ENCODE measurements at regions not wholly inside any gene's neighbourhood (a gene's known extent, or its start where the extent isn't known, plus 50 kb on each side); places are given as distances from the start of the nearest gene placed in this dataset.
A peak's percentile ranks its signal among the peaks of the same experiment; 100 is the strongest.

GRCh38 chr5:142472306-142472951 is 147.6 kb upstream of the SPRY4 start:
- Histone ChIP-seq H3K9me3 (replicated peaks; ENCODE audit: control insufficient read depth, insufficient read depth, low read depth, low read length) (no peaks in the 10 kb centered on the region), H3K9ac (ENCODE audit: insufficient read depth in 1 of 2, low read depth in 2 of 2, low read length in 2 of 2) (peak overlapping the region in 1 of 2 experiments; percentile 48; a peak in 1 of 4 replicates), H3K4me3 (no peak overlapping the region), H3K9me1 (ENCODE audit: control insufficient read depth, insufficient read depth, low read length) (no peaks in the 10 kb centered on the region), H3K4me2 (ENCODE audit: insufficient read depth, low read length) (peak overlapping the region; percentile 35), H3K4me1 (replicated peaks in 1 of 2; ENCODE audit: control insufficient read depth in 2 of 2, insufficient read depth in 2 of 2, low read length in 2 of 2) (peaks cover 0 to 16% of the 10 kb centered on the region in 2 experiments; a peak in 3 of 5 replicates), H3K27ac (ENCODE audit: extremely low read depth, low read depth, low read length) (peak overlapping the region; percentile 84), H4K20me1 (replicated peaks; ENCODE audit: control insufficient read depth, insufficient read depth, low read length) (no peaks in the 10 kb centered on the region), H3K36me3 (ENCODE audit: control insufficient read depth, insufficient read depth, low read length) (no peaks in the 10 kb centered on the region), H2AFZ (ENCODE audit: low read depth, low read length) (peak overlapping the region; percentile 77), H3K27me3 (ENCODE audit: control insufficient read depth in 2 of 2, insufficient read depth in 2 of 2, low read length in 2 of 2) (no peaks in the 10 kb centered on the region), H3K79me2 (ENCODE audit: control insufficient read depth, insufficient read depth, low read length) (no peaks in the 10 kb centered on the region)
- in situ Hi-C loops (cut with MboI) (no loop called here), intact Hi-C loops (cut with micrococcal nuclease) (loop anchor here (2.0 kb wide), 1 partner anchor 26 kb away; no protein-coding TSS in a partner anchor)
- 29% methylated on average over 7 of the region's 7 CpGs for WGBS (ENCODE audit: insufficient coverage, low coverage, missing lambda C conversion rate)
- POLR2A ChIA-PET: interaction anchor here (0.6 to 1.4 kb wide), 11 partner anchors 9 to 349 kb away, joined by 3 to 5 read pairs (median 4); partner anchors contain the start of gene SPRY4
- CTCF ChIA-PET (ENCODE audit: low intra/inter-chr PET ratio): no interaction called here
- peak; percentile 98 for ATAC-seq
- DNase-seq (ENCODE audit: extremely low read depth in 1 of 4, low spot score in 3 of 4): peak; percentile 40 to 79 (median 64)
- FAIRE-seq: peak; percentile 87
- BruUV-seq (replicated peaks): no TSS peak
- TF ChIP-seq E2F1 (CRISPR knock-in tag; IDR thresholded peaks at IDR 0.05) (no peak), TCF15 (CRISPR knock-in tag; IDR thresholded peaks at IDR 0.05) (no peak), MXI1 (IDR thresholded peaks at IDR 0.05; ENCODE audit: low read depth, low read length) (no peak), NRF1 (conservative IDR thresholded peaks at IDR 0.05 in 1 of 2, IDR thresholded peaks at IDR 0.05 in 1 of 2) (peak; percentile 68 to 75), PURB (CRISPR knock-in tag; IDR thresholded peaks at IDR 0.05; ENCODE audit: low read depth) (no peak), BRF2 (IDR thresholded peaks at IDR 0.05; ENCODE audit: borderline replicate concordance, insufficient read depth, insufficient read length) (no peak), MYNN (IDR thresholded peaks at IDR 0.05) (no peak), MYNN (CRISPR knock-in tag; IDR thresholded peaks at IDR 0.05) (no peak), STAT5B (CRISPR knock-in tag; IDR thresholded peaks at IDR 0.05) (no peak), ELF1 (tag; IDR thresholded peaks at IDR 0.05) (peak; percentile 64; the same call in 1 of the 2 replicates), ZBTB5 (IDR thresholded peaks at IDR 0.05) (no peak), TSHZ1 (CRISPR knock-in tag; IDR thresholded peaks at IDR 0.05) (no peak), LARP7 (IDR thresholded peaks at IDR 0.05) (no peak)

All from K562 (cell line).